Stimulated activated CD8-positive, alpha-beta memory T cell treated with anti-CD3 and anti-CD28 coated beads, Interleukin-15, amount 100 ng/mL, for 4 hours (primary cell): ENCODE measurements at regions not wholly inside any gene's neighbourhood (a gene's known extent, or its start where the extent isn't known, plus 50 kb on each side); places are given as distances from the start of the nearest gene placed in this dataset.
"Not testable (repeated sequence)": the region's sequence is repeated elsewhere in the genome, so short reads cannot be mapped to it uniquely, and the experiment has no call there.

Experiments used
- DNase-seq, 2 donors: peaks; one replicate each; pipeline ENCODE4 v3.0.0-alpha.2; 2020; ENCODE audit warnings: low read depth in 2 of 2

- DNase-seq = no peak
Measured at GRCh38 chr1:221965252-221965651, 223.4 kb upstream of the DUSP10 start.

DNA sequence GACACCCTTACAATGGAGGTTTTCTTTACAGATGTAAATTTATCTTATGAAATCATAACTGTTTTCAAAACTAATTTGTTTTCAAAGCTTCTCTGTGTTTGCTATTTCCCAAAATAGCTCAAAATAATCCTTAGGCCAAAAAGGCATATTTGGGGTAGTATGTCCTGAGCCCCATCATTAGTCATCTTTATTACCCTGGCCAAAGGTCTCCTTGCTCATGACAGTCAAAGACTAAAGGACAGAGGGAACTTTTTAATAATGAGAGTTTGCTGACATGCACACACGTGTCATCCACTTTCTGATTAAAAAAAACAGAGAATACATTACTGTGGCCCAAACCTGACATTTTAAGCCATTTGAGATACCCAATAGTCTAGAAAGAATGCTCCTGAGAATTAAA is 221.9 kb upstream of the DUSP10 start:
- no peak for DNase-seq

- DNase-seq = no peak
Measured at GRCh38 chr1:221962385-221962784, 220.5 kb upstream of the DUSP10 start.

DNA sequence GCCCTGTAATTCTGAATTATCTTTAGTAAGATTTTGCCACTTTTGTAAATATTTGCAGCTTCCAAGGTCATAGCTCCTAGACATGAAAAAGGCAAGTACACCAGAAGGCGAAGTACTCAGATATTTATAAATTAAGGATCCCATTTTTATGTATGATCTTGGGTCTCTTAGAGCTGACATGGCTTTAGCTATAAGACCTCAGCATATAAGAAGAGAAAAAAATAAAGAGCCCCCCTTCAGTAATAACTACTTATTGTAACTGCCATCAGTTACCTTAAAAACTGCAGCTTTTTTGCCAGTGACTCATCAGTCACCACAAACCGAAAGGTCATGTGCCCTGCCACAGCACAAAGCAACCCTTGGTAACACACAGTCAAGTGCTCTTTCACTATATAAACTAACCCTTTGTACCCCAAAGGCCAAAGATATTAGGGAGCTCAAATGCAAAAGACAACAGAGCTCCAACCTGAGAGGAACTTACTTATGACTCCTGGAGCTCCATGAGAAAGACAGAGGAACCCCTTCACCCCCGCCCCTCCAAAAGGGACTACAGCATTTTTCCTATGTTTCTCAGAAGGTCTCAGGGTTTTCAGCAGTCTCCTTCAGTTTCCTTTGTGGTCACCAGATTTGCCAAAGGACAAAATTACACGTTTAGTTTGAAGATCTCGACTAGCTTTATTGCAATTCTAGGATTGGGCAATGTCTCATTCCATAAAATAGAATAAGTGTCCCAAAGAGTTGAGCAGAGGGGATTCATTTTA is 219.8 kb upstream of the DUSP10 start:
- DNase-seq = peak; percentile 19 to 35

- not testable (repeated sequence) for DNase-seq
Measured at GRCh38 chr1:221958161-221958562, 216.3 kb upstream of the DUSP10 start.

DNA sequence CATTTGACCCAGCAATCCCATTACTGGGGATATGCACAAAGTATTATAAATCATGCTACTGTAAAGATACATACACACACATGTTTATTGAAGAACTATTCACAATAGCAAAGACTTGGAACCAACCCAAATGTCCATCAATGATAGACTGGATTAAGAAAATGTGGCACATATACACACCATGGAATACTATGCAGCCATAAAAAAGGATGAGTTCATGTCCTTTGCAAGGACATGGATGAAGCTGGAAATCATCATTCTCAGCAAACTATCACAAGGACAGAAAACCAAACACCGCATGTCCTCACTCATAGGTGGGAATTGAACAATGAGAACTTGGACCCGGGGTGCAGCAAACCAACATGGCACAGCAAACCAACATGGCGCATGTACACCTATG is 215.5 kb upstream of the DUSP10 start:
- not testable (repeated sequence) for DNase-seq

- no peak for DNase-seq
Measured at GRCh38 chr1:221949996-221950395, 208.1 kb upstream of the DUSP10 start.

DNA sequence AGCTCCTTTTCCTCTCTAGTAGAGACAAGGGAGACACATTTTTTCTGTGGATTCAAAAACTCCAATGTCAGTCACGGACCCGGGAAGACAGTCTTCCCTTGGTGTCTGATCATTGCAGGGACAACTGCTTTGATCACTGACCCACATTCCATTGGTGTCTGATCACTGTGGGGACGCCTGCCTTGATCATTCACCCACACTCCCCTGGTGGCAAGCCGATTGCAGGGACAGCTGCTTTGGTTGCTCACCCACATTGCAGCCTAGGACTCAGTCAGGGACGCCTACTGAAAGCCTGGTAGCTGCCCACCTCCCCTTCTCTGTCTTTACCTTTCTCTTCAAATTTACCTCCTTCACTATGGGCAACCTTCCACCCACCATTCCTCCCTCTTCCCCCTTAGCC is 206.6 kb upstream of the DUSP10 start:
- no peak for DNase-seq

GRCh38 chr1:221947731-221948130 is 205.8 kb upstream of the DUSP10 start:
- no peak for DNase-seq

DNA sequence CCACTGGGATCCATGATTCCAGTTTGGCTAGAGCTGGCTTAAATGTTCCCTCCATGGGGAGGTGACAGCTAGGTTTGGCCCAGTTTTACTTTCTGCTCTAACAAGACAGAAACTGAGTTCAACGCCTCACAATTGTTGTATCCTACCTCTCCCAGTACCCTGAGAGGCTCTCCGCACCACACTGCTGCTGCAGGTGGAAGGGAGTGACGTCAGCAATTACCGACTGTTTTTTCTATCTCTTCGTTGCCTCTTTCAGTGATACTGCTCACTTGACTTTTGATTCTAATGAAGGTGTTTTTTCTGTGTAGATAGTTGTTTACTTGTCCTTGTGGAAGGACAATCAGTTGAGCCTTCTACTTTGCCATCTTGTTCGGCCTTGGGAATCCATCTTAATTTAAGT is 204.9 kb upstream of the DUSP10 start:
- no peak for DNase-seq

- DNase-seq = no peak
Measured at GRCh38 chr1:221945669-221946068, 203.8 kb upstream of the DUSP10 start.

DNA sequence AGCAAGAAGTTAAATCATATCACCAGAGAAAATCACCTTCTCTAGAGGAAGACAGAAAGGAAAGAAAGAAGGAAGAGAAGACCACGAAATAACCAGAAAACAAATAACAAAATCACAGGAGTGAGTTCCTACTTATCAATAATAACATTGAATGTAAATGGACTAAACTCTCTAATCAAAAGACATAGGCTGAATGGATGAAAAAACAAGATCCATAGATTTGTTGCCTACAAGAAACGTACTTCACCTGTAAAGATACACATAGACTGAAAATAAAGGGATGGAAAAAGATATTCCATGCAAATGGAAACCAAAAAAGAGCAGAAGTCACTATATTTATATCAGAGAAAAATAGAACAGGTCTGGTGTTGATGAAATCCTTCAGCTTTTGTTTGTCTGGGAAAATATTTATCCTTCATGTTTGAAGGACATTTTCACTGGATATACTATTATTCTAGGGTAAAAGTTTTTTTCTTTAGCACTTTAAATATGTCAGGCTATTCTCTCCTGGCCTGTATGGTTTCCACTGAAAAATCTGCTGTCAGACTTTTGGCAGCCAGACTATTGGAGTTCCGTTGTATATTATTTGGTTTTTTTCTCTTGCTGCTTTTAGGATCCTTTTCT is 202.5 kb upstream of the DUSP10 start:
- no peak for DNase-seq

GRCh38 chr1:221940631-221941030 is 198.7 kb upstream of the DUSP10 start:
- DNase-seq = no peak

DNA sequence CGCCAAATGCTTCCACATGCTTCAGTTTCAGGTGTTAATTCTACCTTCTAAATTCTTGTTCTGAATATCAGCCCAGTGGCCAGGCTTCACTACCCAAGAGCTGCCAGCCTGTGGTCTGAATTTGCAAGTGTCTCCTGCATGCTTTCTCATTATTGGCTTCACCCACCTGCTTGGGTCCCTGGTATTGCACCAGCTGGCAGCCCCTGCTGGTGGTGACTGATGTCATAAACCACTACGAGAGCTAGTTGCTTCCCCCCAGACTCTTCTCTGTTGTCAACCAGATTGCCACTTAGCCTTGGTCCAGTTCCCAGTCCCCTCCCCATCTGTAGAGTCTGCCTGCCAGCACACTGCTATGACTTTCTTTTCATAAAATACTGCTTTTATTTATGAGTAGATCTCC is 197.7 kb upstream of the DUSP10 start:
- DNase-seq = no peak

DNA sequence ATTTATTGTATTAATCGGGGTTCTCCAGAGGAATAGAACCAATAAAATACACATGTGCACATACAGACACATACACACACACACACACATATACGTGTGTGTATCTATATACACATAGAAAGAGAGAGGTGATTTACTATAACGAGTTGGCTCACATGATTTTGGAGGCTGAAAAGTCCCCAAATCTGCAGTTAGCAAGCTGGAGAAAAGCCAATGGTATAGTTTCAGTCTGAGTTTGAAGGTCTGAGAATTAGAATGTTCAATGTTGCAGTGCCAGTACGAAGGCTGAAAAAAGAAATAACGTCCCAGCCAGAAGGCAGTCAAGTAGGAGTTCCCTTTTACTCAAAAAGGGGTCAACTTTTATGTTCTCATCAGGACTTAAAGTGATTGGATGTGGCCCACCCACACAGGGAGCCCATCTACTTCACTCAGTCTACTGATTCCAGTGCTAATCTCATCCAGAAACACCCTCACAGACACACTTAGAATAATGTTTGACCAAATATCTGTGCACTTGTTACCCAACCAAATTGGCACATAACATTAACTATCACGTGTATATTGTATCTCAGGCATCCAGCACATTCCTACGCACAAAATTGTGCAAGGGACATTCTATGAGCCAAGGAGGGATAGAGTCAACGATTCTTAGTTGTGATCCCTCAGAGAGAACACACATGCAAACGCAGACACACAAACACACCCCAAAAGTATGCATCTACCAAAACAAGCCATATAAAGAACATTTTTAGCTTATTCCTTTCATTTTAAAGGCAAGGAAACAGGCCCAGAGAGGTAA is 195.5 kb upstream of the DUSP10 start:
- no peak for DNase-seq

GRCh38 chr1:221933814-221934213 is 191.9 kb upstream of the DUSP10 start:
- DNase-seq = no peak

- no peak for DNase-seq
Measured at GRCh38 chr1:221926441-221926840, 184.6 kb upstream of the DUSP10 start.

- DNase-seq = no peak
Measured at GRCh38 chr1:221925947-221926346, 184.1 kb upstream of the DUSP10 start.

DNA sequence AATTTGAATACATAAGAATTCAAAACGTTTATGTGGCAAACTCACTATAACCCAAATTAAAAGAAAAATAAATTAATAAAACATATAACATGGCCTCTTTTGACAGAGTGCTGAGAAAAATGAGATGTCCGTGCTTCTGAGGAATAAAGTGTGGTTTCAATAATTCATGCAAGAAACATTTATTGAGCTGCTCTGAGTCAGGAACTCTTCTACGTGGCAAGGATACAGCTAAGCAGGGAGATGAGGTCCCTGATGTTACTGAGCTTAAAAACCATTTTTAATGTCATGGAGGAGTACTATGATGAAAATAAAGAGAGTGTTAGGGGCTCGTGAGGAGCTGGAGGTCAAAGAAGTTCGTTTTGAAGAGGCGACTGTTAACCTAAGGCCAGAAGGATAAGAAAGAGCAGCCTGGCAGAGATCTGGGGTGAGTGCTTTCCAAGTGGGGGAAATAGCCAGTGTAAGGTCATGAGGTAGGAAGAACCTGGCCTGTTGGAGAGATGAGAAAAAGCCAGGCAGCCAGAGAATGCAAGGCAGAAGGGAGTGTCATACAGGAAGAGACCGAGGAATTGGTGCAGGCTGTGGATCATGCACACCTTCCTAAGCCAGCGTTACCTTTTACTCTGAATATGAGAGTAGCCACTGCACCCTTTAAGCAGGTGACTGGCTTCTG is 182.2 kb upstream of the DUSP10 start:
- DNase-seq = no peak

GRCh38 chr1:221921936-221922335 is 180.0 kb upstream of the DUSP10 start:
- no peak for DNase-seq

GRCh38 chr1:221919743-221920142 is 177.9 kb upstream of the DUSP10 start:
- DNase-seq = no peak

- DNase-seq = no peak
Measured at GRCh38 chr1:221919341-221919740, 177.5 kb upstream of the DUSP10 start.
